Activated CD8-positive, alpha-beta T cell treated with anti-CD3 and anti-CD28 coated beads, Interleukin-2, amount 10 ng/mL, durations not matched to agents 7 days and 5 days (primary cell): ENCODE measurements at regions not wholly inside any gene's neighbourhood (a gene's known extent, or its start where the extent isn't known, plus 50 kb on each side); places are given as distances from the start of the nearest gene placed in this dataset.

ENCODE experiments used
- ATAC-seq: fragments of 150-1000 bp; cut with Tn5 transposase; one replicate; pipeline ENCODE4 v1.10.0; 2021; ENCODE audit warnings: moderate library complexity
- CTCF ChIA-PET: fragments of 350-600 bp; sonication (Branson Sonifier 250); formaldehyde crosslinking; loops from one replicate; lab custom pipeline; 2021; ENCODE audit warnings: antibody characterized with exemption; lab: Charles Lee
- POLR2A ChIA-PET: fragments of 350-600 bp; sonication (Branson Sonifier 250); formaldehyde crosslinking; loops from one replicate; lab custom pipeline; 2021; ENCODE audit warnings: antibody characterized with exemption; lab: Charles Lee
- DNase-seq: peaks from one replicate; pipeline ENCODE4 v3.0.0-alpha.2; 2020
- H3K27ac Mint-ChIP-seq: one replicate; pipeline ENCODE4 v1.8.0; 2021; ENCODE audit warnings: mild to moderate bottlenecking, mixed read lengths
- H3K27me3 Mint-ChIP-seq: one replicate; pipeline ENCODE4 v1.8.0; 2021; ENCODE audit warnings: low read depth, mixed read lengths
- H3K36me3 Mint-ChIP-seq: one replicate; pipeline ENCODE4 v1.8.0; 2021; ENCODE audit warnings: low read depth, mixed read lengths
- H3K4me1 Mint-ChIP-seq: one replicate; pipeline ENCODE4 v1.8.0; 2021; ENCODE audit warnings: low read depth, mixed read lengths
- H3K4me3 Mint-ChIP-seq: one replicate; pipeline ENCODE4 v1.8.0; 2021; ENCODE audit warnings: mild to moderate bottlenecking, mixed read lengths
- H3K9me3 Mint-ChIP-seq: one replicate; pipeline ENCODE4 v1.8.0; 2022; ENCODE audit warnings: mixed read lengths; ENCODE audit not compliant: insufficient read depth

- POLR2A ChIA-PET: no interaction called here
- CTCF ChIA-PET: no interaction called here
- no peak for ATAC-seq
- Mint-ChIP-seq H3K27ac (no peak overlapping the region), H3K36me3 (no peaks in the 10 kb centered on the region), H3K9me3 (no peaks in the 10 kb centered on the region), H3K27me3 (no peaks in the 10 kb centered on the region), H3K4me3 (no peak overlapping the region), H3K4me1 (no peaks in the 10 kb centered on the region)
- no peak for DNase-seq
Observed at GRCh38 chr5:58240322-58240721, 219.6 kb downstream of the PLK2 start.

DNA sequence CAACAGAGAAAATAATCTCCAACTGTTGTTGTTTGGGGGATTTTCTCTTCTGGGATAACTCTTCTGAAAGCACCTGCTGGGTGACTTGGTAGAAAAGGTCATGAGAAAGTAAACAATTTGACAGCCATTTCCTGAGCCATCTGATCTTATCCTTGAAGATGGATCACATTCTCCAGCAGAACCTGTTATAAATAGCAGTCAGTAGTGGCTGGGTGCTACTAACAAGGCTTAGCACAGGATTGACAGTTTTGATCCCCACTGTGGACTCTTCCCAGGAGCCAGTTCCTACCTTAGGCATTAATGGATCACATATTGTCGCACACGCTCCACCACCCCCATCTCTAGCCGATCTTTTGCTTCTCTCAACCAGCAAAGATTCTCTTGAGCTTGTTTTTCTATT lies 220.2 kb downstream of the PLK2 start:
- no peak overlapping the region for H3K27ac Mint-ChIP-seq
- no peaks in the 10 kb centered on the region for H3K9me3 Mint-ChIP-seq
- no peak for DNase-seq
- no peak for ATAC-seq
- H3K4me1 Mint-ChIP-seq: no peaks in the 10 kb centered on the region
- no peaks in the 10 kb centered on the region for H3K36me3 Mint-ChIP-seq
- ChIA-PET CTCF (no interaction called here), POLR2A (no interaction called here)
- no peak overlapping the region for H3K4me3 Mint-ChIP-seq
- H3K27me3 Mint-ChIP-seq: no peaks in the 10 kb centered on the region

GRCh38 chr5:58239045-58239444 lies 220.8 kb downstream of the PLK2 start:
- Mint-ChIP-seq H3K27me3 (no peaks in the 10 kb centered on the region), H3K27ac (no peak overlapping the region)
- ATAC-seq: no peak

DNA sequence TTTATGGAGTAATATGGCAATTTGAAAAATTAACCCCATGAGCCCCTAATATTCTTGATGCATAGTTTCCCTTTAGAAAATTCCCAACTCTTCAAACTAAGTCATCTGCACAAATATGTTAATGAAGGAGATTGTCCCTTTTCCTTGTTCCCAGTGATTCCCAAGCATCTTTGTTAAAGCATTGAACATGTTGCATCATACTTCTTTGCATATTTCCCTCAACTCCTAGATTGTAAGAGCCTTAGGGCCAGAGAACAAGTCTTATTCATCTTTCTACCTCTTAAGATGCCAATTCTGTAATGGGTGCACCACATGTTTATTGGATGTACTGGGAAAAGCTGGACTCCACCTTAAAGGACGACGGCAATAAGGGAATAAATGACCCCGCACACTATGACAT lies 223.4 kb downstream of the PLK2 start:
- Mint-ChIP-seq H3K27me3 (no peaks in the 10 kb centered on the region), H3K36me3 (no peaks in the 10 kb centered on the region), H3K9me3 (no peaks in the 10 kb centered on the region), H3K27ac (no peak overlapping the region), H3K4me3 (no peak overlapping the region), H3K4me1 (no peaks in the 10 kb centered on the region)
- ChIA-PET CTCF (no interaction called here), POLR2A (no interaction called here)
- no peak for ATAC-seq
- DNase-seq: no peak

More at GRCh38 chr5:58239045-58239444, 220.8 kb downstream of the PLK2 start:
- ChIA-PET POLR2A (no interaction called here), CTCF (no interaction called here)
- no peak for DNase-seq
- Mint-ChIP-seq H3K4me3 (no peak overlapping the region), H3K36me3 (no peaks in the 10 kb centered on the region), H3K9me3 (no peaks in the 10 kb centered on the region), H3K4me1 (no peaks in the 10 kb centered on the region)

GRCh38 chr5:58235299-58235698 lies 224.6 kb downstream of the PLK2 start:
- Mint-ChIP-seq H3K4me1 (no peaks in the 10 kb centered on the region), H3K4me3 (no peak overlapping the region), H3K9me3 (no peaks in the 10 kb centered on the region), H3K27ac (no peak overlapping the region), H3K27me3 (no peaks in the 10 kb centered on the region), H3K36me3 (no peaks in the 10 kb centered on the region)
- ChIA-PET CTCF (no interaction called here), POLR2A (no interaction called here)
- ATAC-seq (no peak), DNase-seq (no peak)

DNA sequence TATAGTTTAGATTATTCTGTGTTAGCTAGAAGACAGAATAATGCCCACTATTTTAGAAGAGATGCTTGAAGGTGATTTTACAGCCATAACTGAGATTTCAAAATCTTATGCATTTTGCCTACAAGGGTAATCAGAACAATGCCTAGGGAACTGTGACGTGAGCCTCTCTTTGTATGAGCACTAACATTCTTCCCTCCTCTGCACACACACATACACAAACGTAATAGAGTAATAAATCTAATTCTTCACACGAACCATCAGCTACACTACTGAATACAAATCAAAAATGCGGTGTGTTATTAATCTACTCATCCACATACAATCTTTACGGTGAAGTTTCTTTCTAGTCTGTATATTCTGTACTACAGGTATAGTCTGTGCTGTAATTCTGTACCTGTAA lies 227.8 kb downstream of the PLK2 start:
- no peaks in the 10 kb centered on the region for H3K36me3 Mint-ChIP-seq
- POLR2A ChIA-PET: no interaction called here
- H3K9me3 Mint-ChIP-seq: no peaks in the 10 kb centered on the region
- H3K27ac Mint-ChIP-seq: no peak overlapping the region
- H3K27me3 Mint-ChIP-seq: no peaks in the 10 kb centered on the region
- CTCF ChIA-PET: no interaction called here
- DNase-seq: no peak
- H3K4me3 Mint-ChIP-seq: no peak overlapping the region
- no peak for ATAC-seq
- no peaks in the 10 kb centered on the region for H3K4me1 Mint-ChIP-seq

- ChIA-PET POLR2A (no interaction called here), CTCF (no interaction called here)
Observed at GRCh38 chr5:58231041-58231440, 228.8 kb downstream of the PLK2 start.

GRCh38 chr5:58228896-58229295 lies 231.0 kb downstream of the PLK2 start:
- ChIA-PET POLR2A (no interaction called here), CTCF (no interaction called here)
- Mint-ChIP-seq H3K27ac (no peak overlapping the region), H3K36me3 (no peaks in the 10 kb centered on the region), H3K4me3 (no peak overlapping the region), H3K4me1 (no peaks in the 10 kb centered on the region), H3K9me3 (no peaks in the 10 kb centered on the region), H3K27me3 (no peaks in the 10 kb centered on the region)
- ATAC-seq (no peak), DNase-seq (no peak)

More at GRCh38 chr5:58231041-58231440, 228.8 kb downstream of the PLK2 start:
- Mint-ChIP-seq H3K27ac (no peak overlapping the region), H3K4me1 (no peaks in the 10 kb centered on the region), H3K27me3 (no peaks in the 10 kb centered on the region), H3K36me3 (no peaks in the 10 kb centered on the region), H3K9me3 (no peaks in the 10 kb centered on the region), H3K4me3 (no peak overlapping the region)
- no peak for DNase-seq
- no peak for ATAC-seq

- ChIA-PET CTCF (no interaction called here), POLR2A (no interaction called here)
- no peaks in the 10 kb centered on the region for H3K4me1 Mint-ChIP-seq
- H3K27me3 Mint-ChIP-seq: no peaks in the 10 kb centered on the region
- H3K36me3 Mint-ChIP-seq: no peaks in the 10 kb centered on the region
- ATAC-seq (no peak), DNase-seq (no peak)
- no peak overlapping the region for H3K27ac Mint-ChIP-seq
- no peak overlapping the region for H3K4me3 Mint-ChIP-seq
- no peaks in the 10 kb centered on the region for H3K9me3 Mint-ChIP-seq
Observed at GRCh38 chr5:58227858-58228257, 232.0 kb downstream of the PLK2 start.

DNA sequence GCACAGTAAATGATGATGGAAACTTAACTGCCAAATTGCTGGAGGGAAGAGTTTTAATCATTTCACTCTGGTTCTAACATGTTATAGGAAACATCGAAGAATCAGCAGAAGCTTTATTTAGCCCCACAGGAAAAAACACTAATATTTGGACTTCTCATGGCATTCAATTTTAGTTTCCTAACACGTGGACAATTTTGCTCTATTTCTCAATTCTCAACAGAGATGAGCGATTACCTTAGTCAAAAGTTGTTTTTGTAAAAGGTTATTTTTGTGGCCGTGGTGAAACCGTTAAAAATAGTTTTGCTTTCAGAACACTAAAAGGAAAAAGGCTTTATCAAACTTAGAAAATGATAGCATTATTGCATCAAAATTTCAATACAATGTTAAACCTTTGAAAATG lies 235.2 kb downstream of the PLK2 start:
- Mint-ChIP-seq H3K9me3 (no peaks in the 10 kb centered on the region), H3K36me3 (no peaks in the 10 kb centered on the region), H3K4me3 (no peak overlapping the region), H3K27ac (no peak overlapping the region), H3K4me1 (no peaks in the 10 kb centered on the region), H3K27me3 (no peaks in the 10 kb centered on the region)
- ATAC-seq (no peak), DNase-seq (no peak)
- ChIA-PET CTCF (no interaction called here), POLR2A (no interaction called here)

GRCh38 chr5:58224221-58224620 lies 235.7 kb downstream of the PLK2 start:
- Mint-ChIP-seq H3K27ac (no peak overlapping the region), H3K4me3 (no peak overlapping the region), H3K27me3 (no peaks in the 10 kb centered on the region), H3K36me3 (no peaks in the 10 kb centered on the region), H3K4me1 (no peaks in the 10 kb centered on the region), H3K9me3 (no peaks in the 10 kb centered on the region)
- DNase-seq (no peak), ATAC-seq (no peak)
- ChIA-PET POLR2A (no interaction called here), CTCF (no interaction called here)

DNA sequence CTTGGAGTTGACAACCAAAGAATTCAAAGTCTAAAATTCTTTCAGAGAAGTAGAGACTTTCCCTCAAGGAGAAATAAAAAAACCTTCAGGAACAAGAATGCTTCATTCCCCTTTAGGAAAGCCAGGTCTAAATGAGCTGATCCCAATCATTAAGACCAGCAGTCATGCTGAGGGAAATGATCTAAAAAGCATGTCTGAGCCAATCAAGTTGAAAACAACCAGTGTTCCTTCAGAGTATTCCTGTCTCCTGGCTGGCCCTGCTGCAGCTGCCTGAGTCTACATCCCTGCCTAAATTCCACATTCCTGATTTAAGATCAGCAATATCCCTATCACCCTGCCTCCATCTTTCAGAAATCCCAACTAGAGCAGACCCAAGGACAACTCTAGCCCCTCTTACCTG lies 244.5 kb downstream of the PLK2 start:
- H3K27ac Mint-ChIP-seq: no peak overlapping the region
- H3K4me1 Mint-ChIP-seq: no peaks in the 10 kb centered on the region
- CTCF ChIA-PET: no interaction called here
- no peaks in the 10 kb centered on the region for H3K9me3 Mint-ChIP-seq
- H3K36me3 Mint-ChIP-seq: no peaks in the 10 kb centered on the region
- DNase-seq (no peak), ATAC-seq (no peak)
- H3K27me3 Mint-ChIP-seq: peaks cover 3% of the 10 kb centered on the region
- POLR2A ChIA-PET: no interaction called here
- no peak overlapping the region for H3K4me3 Mint-ChIP-seq

DNA sequence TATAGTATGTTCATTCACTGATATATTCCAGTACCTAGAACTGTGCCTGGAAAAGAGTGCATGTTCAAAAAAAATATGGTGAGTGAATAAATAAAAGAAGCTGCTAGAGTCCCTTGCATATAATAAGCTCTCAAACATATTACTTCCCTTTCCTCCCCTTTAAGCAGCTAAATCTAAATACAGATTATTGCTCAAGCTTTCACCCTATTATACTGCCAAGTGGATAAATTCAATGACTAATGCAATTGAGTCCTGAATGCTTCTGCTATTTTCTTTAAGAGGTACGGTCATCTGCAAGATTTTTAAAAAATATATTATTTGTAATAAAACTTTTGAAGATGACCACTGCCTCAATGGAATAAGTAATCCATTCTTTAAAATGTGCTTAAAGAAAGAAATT lies 248.4 kb downstream of the PLK2 start:
- ATAC-seq: no peak
- Mint-ChIP-seq H3K27ac (no peak overlapping the region), H3K27me3 (peaks cover 3% of the 10 kb centered on the region), H3K4me1 (no peaks in the 10 kb centered on the region), H3K36me3 (no peaks in the 10 kb centered on the region), H3K4me3 (no peak overlapping the region), H3K9me3 (no peaks in the 10 kb centered on the region)
- no peak for DNase-seq
- CTCF ChIA-PET: no interaction called here
- POLR2A ChIA-PET: no interaction called here
